ENCODE measurements at regions not wholly inside any gene's neighbourhood (a gene's known extent, or its start where the extent isn't known, plus 50 kb on each side); places are given as distances from the start of the nearest gene placed in this dataset.
"Not testable (repeated sequence)": the region's sequence is repeated elsewhere in the genome, so short reads cannot be mapped to it uniquely, and the experiment has no call there.

DNA sequence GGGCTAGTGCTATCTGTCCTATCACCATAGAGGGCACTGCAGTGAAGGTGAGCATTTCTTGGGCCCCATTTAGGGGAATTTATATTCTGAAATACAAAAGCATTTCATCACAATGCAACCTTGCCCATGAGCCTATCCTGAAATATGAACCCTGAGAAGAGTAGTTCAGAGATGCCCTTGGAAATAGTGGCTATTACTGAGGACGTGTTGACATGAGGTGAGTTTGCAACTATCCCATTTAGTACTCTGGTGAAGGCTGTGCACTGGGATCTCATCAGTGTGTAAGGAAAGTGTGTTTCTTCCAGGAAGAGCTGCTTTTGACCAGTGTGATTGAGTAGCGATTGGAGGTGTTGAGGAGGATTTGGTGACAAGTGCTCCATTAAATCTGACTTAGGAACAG is 149.3 kb upstream of the EOLA2 start:
- TF ChIP-seq, protein P1, sequence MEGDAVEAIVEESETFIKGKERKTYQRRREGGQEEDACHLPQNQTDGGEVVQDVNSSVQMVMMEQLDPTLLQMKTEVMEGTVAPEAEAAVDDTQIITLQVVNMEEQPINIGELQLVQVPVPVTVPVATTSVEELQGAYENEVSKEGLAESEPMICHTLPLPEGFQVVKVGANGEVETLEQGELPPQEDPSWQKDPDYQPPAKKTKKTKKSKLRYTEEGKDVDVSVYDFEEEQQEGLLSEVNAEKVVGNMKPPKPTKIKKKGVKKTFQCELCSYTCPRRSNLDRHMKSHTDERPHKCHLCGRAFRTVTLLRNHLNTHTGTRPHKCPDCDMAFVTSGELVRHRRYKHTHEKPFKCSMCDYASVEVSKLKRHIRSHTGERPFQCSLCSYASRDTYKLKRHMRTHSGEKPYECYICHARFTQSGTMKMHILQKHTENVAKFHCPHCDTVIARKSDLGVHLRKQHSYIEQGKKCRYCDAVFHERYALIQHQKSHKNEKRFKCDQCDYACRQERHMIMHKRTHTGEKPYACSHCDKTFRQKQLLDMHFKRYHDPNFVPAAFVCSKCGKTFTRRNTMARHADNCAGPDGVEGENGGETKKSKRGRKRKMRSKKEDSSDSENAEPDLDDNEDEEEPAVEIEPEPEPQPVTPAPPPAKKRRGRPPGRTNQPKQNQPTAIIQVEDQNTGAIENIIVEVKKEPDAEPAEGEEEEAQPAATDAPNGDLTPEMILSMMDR (IDR thresholded peaks at IDR 0.05; ENCODE audit: insufficient read depth, low read length, poor library complexity, severe bottlenecking), result no peak

DNA sequence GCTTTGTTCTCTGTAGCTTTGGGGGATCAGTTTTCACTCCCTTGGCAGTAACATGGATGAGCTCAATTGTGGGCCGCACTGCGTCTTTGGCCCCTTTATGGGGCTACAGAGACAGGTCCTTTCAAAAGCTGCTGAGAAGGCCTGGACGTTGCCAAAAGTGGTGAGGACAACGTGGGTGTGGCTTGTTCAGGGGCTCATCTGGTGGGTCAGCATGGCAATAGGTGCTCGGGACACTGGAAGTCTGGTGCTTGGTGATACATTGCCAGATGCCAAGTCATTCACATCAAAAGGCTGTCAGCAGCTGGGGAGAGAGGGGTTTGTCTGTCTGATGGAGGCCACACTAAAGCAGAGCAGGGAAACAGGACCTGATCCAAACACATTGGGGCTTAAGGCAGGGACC is 149.8 kb upstream of the EOLA2 start:
- no peak for DNase-seq (ENCODE audit: low read depth)
- TF ChIP-seq, protein P1 (IDR thresholded peaks at IDR 0.05; ENCODE audit: insufficient read depth, low read length, poor library complexity, severe bottlenecking), result no peak
- Histone ChIP-seq H3K4me3 (ENCODE audit: low read depth, low read length) (no peak overlapping the region), H3K36me3 (ENCODE audit: control insufficient read depth, insufficient read depth, low read length) (no peaks in the 10 kb centered on the region), H3K27me3 (ENCODE audit: control insufficient read depth, insufficient read depth, low read length) (no peaks in the 10 kb centered on the region)

More for the DNA sequence above, 149.3 kb upstream of the EOLA2 start:
- no peak for DNase-seq (ENCODE audit: low read depth)
- H3K4me3 ChIP-seq (ENCODE audit: low read depth, low read length), result no peak overlapping the region
- no peaks in the 10 kb centered on the region for H3K27me3 ChIP-seq (ENCODE audit: control insufficient read depth, insufficient read depth, low read length)
- no peaks in the 10 kb centered on the region for H3K36me3 ChIP-seq (ENCODE audit: control insufficient read depth, insufficient read depth, low read length)

DNA sequence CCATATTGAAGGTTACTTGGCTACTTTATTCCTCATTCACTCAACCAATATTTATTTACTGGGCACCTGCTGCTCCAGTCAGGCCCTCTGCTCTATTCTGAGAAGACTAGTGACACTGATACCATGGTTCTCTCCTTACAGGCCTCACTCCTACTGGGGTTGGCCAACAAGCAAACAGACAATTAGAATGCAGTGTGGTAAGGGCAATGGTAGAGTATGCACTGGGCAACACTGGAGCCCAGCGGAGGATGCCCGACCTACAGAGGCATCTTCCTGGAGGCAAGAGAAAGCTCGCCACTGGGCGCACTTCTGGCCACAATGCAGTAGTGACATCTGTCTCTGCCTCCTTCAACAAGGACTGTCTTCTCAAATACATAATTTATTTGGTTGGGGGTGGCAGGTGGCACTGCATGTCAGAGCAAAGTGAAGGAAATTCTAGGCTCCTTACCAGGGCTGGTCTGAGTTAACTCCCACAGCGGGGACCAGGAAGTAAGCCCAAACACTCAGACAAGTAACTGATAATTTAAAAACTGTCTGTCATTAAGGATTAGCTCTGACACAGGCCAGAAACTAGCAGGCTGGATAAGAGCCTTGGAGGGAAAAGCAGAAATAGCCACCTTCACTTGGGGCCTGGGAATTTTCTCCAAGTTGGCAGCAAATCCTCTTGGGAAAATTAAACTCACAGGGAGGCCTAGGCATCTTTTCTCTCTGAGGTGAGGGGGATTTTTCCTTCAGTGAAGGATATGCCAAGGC is 150.7 kb upstream of the EOLA2 start:
- TF ChIP-seq, protein P1 (IDR thresholded peaks at IDR 0.05; ENCODE audit: insufficient read depth, low read length, poor library complexity, severe bottlenecking), result no peak

DNA sequence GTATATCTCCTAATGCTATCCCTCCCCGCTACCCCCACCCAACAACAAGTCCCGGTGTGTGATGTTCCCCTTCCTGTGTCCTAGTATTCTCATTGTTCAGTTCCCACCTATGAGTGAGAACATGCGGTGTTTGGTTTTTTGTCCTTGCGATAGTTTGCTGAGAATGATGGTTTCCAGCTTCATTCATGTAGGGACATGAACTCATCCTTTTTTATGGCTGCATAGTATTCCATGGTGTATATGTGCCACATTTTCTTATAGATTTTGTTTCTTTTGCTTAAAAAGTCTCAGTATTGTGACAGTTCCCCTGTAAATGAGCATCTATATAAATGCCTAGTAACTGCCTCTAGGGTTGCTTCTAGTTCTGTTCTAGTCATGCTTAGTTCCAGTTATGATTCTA is 153.0 kb upstream of the EOLA2 start:
- H3K36me3 ChIP-seq (ENCODE audit: control insufficient read depth, insufficient read depth, low read length); DNase-seq (ENCODE audit: low read depth); H3K27me3 ChIP-seq (ENCODE audit: control insufficient read depth, insufficient read depth, low read length); H3K4me3 ChIP-seq (ENCODE audit: low read depth, low read length): not testable (repeated sequence)

More for the DNA sequence above, 150.7 kb upstream of the EOLA2 start:
- no peak for DNase-seq (ENCODE audit: low read depth)
- Histone ChIP-seq H3K4me3 (ENCODE audit: low read depth, low read length) (no peak overlapping the region), H3K27me3 (ENCODE audit: control insufficient read depth, insufficient read depth, low read length) (no peaks in the 10 kb centered on the region), H3K36me3 (ENCODE audit: control insufficient read depth, insufficient read depth, low read length) (no peaks in the 10 kb centered on the region)

DNA sequence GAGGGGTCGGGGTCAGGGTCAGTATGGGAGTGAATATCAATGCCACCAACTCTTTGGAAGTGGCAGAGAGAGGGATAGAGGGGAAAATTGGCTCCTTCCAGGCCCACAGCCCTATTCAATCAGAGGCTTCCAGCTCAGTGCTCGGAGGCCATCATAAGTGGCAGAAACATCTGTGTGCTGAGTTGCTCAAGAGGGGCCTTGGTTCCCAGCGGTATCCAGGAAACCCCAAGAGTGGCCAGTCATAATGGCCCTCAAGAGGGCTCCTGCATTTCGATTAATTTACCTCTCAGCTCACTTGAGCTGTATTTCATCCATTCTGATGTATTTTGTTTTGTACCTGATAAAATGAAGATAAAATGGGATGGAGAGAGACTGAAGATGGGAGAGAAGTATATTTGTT is 154.3 kb upstream of the EOLA2 start:
- H3K27me3 ChIP-seq (ENCODE audit: control insufficient read depth, insufficient read depth, low read length), result no peaks in the 10 kb centered on the region
- no peak for DNase-seq (ENCODE audit: low read depth)
- no peak overlapping the region for H3K4me3 ChIP-seq (ENCODE audit: low read depth, low read length)
- TF ChIP-seq, protein P1 (IDR thresholded peaks at IDR 0.05; ENCODE audit: insufficient read depth, low read length, poor library complexity, severe bottlenecking), result no peak
- H3K36me3 ChIP-seq (ENCODE audit: control insufficient read depth, insufficient read depth, low read length), result no peaks in the 10 kb centered on the region

DNA sequence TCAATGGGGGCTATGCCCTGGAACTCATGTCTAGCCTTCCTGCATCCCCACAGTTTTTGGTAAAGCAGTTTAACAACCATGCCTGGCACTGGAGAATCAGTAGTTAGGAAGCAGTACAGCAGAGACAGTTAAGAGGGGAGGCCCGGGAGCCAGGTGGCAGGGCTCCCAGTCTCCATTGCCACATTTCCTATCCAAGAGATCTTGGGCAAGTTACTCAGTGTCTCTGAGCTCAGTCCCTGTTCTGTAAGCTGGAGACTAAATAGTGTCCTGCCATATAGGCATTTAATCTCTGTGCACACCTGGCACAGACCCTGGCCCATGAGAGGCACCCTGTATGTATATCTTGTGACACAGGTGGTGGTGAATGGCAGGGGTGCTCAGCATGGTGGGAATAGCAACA is 156.1 kb upstream of the EOLA2 start:
- TF ChIP-seq, protein P1 (IDR thresholded peaks at IDR 0.05; ENCODE audit: insufficient read depth, low read length, poor library complexity, severe bottlenecking), result no peak
- H3K27me3 ChIP-seq (ENCODE audit: control insufficient read depth, insufficient read depth, low read length), result no peaks in the 10 kb centered on the region
- no peak for DNase-seq (ENCODE audit: low read depth)
- H3K4me3 ChIP-seq (ENCODE audit: low read depth, low read length), result no peak overlapping the region
- H3K36me3 ChIP-seq (ENCODE audit: control insufficient read depth, insufficient read depth, low read length), result no peaks in the 10 kb centered on the region
